ENCODE measurements at regions not wholly inside any gene's neighbourhood (a gene's known extent, or its start where the extent isn't known, plus 50 kb on each side); places are given as distances from the start of the nearest gene placed in this dataset.
A peak's percentile ranks its signal among the peaks of the same experiment; 100 is the strongest.

DNA sequence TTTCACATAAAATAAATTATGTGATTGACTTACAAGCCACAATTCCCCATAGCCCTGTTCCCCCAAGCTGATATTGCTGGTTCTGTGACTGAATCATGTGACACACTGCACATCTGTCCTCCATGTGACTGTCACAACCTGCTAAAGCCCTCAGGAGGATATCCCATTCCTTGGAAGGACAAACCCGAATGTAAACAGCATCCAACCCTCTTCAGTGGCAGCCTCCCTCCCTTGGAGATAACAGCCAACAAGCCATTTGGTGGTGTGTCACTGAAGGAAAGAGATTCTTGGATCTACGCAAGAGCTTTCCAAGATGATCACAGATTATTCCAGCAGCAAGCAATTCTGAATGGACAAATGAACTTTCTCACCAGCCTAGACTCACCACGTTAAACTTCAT is 153.9 kb upstream of the TIAM1 start:
- no peak for DNase-seq

- no peak for DNase-seq
Measured at GRCh38 chr21:31493350-31493880, 149.4 kb upstream of the TIAM1 start.

DNA sequence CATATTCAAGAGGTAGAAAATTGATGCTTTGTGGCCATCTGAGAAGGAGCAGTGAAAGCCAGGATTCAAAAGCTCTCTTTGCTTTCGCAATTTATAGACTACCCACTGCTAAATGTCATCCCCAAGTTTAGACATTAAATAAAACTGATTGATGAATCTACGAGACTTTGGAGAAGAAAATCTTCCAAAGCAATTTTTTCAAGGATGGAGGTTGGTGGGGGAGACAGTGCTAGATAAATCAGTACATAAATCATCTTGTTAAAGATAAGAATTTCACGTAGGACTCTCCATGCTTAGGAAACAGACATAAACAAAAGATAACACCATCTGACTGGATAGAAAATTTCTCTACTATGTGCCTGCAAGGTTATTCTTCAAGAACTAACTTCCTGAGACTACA is 147.6 kb upstream of the TIAM1 start:
- DNase-seq = no peak

DNA sequence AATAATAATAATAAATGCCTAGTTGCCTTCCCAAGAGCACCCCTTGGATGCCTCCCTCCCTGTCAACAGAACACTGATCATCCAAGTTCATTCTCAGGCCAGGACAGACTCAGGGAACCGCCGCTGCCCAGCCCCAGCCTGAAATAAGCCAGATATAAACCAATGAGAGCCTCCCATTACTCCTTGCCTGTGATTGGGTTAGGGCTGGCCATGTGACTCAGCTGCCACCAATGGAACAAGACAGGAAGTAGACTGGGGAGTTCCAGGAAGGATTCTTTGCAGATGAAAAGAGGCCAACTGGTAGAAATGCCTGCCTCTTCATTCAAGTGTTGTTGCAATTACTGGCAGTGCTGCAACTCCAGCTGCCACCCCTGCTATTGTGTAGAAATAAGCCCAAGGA is 146.4 kb upstream of the TIAM1 start:
- no peak for DNase-seq

DNA sequence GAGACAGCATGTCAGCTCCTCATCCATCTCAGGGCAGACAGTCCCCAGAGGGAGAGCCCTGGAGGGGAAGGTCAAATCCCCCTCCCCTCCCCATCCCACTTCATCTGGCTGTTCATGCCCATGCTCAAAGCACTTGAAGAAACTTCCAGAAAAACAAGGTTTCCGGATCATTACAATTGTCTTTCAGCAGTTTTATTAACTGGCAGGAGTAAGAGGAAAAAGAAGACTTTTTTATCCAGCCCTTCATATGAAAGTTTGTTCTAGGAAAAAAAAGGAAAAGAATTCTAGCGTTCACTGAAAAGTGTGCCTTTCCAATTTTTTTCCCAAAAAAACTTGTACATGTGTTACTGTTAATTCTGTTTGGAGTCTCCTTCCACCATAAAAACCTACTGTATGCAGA is 145.7 kb upstream of the TIAM1 start:
- no peak for DNase-seq

DNA sequence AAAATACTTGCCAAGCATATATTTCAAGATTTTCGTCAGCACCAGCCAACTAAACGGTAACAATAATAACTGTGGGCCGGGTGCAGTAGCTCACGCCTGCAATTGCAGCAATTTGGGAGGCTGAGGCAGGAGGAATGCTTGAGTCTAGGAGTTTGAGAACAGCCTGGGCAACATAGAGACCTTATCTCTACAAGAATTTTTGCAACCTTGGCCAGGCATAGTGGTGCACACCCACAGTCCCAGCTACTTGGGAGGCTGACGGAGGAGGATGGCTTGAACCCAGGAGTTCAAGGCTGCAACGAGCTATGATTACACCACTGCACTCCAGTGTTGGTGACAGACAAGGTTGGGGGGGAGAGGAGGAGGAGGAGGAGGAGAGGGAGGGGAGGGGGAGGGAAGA is 145.0 kb upstream of the TIAM1 start:
- no peak for DNase-seq

GRCh38 chr21:31484219-31484618 is 140.2 kb upstream of the TIAM1 start:
- DNase-seq = no peak

GRCh38 chr21:31483146-31483545 is 139.1 kb upstream of the TIAM1 start:
- no peak for DNase-seq

GRCh38 chr21:31482460-31482859 is 138.4 kb upstream of the TIAM1 start:
- no peak for DNase-seq

DNA sequence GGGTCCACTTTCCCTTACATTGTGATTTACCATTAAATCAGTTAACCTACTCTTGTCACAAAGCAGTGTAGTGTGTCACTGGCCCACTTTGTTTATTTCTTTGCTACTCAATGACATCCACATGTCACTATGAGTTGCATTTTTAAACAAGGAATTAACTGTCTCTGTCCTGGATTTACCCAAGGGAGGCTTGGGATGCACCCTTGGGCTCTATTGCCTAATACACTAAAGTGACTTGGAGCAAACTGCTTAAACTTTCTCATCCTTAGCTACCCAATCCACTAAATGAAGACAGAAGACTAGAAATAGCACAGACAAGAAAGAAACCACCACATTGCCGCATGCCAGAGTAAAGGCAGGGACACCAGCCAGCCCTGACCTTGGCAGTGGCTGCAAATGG is 136.2 kb upstream of the TIAM1 start:
- DNase-seq = no peak

DNA sequence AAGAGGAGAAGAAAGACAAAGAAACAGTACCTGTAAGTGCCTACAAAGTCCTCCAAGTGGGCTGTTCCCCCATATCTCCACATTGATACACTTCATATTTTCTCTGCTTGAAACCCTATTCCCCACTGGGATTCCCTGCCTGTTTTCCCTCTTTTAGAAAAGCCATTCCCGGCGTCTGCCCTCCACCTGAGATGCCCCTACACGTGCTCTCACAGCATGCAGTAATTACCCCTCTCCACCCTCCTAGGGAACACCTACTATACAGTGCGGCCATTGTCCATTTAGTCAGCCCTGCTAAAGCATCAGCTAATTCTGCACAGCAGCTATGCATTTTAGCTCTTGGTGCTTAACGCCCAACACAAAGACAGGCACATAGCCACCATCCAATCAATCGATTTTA is 135.7 kb upstream of the TIAM1 start:
- no peak for DNase-seq

GRCh38 chr21:31479222-31479621 is 135.2 kb upstream of the TIAM1 start:
- DNase-seq = no peak

DNA sequence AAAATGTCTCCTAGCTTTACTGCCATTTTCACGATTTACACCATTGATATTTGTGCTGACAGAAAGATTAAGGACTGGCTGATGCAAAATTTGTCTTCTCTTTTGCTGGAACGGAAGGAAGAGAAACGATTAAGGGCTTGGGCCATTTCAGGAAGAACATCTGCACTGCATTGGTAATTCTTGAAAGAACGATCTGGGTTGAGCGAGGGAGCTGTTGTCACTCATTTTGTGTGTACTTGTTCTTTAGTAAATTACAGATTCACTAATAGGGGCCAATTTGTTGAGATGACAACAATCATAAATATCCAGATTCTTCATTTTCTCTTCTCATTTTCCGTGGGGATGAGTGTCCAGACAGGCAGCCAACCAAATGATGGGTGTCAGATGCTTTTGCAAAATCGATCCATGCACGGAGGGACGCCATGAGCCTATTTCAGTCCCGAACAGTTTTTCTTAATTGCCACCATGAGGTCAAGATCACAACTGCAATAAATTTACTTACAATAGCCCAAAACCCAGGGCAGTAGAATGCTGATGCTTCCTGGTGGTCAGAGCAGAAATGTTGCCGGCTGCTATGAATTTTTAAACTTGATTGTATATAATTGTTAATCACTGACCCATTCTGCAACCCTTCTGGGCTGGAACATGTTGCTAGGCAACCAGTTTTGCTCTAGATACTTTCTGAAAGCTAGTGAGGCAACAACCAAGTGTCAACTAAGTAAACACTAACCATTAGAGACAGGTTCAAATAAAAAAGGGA is 132.4 kb upstream of the TIAM1 start:
- DNase-seq = no peak

GRCh38 chr21:31475223-31475622 is 131.2 kb upstream of the TIAM1 start:
- no peak for DNase-seq

DNA sequence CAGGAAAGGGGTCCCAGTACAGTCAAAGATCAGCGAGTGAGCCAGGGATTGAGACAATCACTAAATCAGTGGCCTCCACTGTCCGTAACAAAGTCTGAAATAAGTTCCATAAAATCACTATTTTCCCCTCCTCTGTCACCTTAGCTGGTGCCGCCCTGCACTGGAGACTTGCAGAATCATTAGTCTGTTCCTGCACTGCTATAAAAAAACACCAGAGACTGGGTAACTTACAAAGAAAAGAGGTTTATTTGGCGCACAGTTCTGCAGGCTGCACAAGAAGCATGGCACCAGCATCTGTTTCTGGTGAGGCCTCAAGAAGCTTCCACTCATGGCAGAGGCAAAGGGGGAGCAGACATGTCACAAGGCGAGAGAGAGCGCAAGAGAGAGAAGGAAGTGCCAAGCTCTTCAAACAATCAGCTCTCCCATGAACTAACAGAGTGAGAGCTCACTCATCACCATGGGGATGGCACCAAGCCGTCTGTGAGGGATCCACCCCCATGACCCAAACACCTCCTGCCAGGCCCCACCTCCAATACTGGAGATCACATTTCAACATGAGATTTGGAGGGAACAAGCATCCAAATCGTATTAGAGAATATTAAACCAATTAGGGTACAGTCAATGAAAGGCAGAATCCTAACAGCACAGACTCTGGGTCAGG is 129.8 kb upstream of the TIAM1 start:
- DNase-seq = no peak

- DNase-seq = no peak
Measured at GRCh38 chr21:31471865-31472264, 127.8 kb upstream of the TIAM1 start.

DNA sequence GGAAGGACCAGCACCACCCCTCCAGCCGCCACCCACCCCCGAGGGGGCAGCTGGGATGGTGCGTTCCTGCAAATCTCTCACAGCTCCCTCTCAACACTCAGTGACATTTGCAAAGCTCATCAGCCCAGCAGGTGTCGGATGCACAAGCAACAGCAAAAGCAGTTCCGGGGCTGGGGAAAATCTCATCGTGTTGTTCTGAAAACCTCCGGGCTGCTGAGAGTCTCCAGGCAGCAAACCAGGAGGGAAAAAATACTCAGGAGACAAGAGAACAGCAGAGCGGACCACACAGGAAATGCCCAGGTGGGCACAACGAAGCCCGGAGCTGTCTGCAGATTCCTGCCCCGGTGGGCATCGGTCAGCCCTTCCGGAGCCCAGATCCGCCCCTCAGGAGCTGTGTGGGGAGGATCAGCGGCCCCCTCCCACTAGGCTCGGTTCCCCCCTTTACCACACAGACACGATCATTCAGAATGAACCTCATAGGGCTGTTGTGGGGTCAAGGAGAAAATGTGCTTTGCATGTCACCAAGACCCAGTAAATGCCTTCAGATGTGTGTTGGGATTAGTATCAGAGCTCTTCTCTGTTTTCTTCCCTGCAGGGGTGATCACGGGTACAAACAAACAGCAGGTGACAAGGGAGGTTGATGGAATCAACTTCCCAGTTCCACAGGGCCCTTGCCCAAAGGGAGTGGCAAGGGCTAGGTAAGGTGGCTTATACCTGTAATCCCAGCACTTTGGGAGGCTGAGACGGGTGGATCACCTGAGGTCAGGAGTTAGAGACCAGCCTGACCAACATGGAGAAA is 127.0 kb upstream of the TIAM1 start:
- DNase-seq = no peak

- no peak for DNase-seq
Measured at GRCh38 chr21:31460980-31461379, 116.9 kb upstream of the TIAM1 start.

DNA sequence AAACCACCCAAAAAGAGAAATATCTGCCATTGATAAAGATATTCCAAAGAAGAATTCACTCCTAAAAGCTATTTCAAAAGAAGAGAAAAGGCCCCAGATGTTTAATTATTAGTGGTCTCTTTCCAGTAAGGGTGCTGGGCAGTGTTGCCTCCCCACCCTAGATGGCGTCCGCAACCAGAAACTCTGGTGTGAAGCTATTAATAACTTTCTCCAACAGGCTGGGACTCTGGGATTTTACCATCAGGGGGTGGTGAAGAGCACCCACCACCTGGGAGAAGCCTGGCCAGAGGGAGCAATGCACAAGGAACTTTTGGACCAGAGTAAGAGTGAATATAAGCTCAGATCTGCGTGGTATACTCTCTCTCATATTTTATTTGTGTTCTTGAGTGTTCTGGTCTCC is 115.4 kb upstream of the TIAM1 start:
- DNase-seq = no peak

DNA sequence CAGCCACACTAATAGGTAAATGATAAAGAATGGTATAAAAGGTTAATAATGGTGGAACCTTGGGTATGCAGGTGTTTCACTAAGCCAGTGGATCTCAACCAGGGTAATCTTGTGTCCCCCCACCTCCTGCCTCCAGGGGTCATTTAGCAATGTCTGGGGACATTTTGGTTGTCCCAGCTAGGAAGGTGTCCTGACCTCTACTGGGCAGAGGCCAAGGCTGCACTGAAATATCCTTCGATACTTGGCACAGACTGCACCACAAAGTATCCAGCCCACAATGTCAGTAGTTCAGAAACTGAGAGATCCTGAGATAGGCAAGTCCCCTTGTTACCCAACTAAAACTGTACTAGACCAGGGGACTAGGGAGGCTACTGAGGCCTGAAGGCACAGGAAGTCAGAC is 113.6 kb upstream of the TIAM1 start:
- peak; percentile 32 to 43 for DNase-seq

DNA sequence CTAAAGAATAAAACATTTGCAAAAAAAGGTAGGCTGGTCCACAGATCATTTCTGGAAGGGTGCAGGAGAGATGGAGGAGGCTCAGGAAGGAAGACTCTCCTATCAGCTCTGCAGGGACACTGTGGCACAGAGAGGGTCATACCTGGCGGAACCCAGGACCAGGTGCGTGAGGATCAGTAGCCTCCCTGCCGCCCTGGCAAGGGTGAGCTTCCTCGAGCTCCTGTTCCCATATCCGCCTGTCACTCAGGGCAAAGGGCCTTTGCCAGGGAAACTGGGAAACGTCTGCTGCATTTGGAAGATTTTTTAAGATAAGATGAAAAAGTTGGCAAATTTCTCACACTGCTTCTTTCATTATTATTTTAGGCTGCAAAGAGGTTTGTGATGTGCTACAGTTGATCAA is 112.1 kb upstream of the TIAM1 start:
- DNase-seq = no peak

GRCh38 chr21:31455506-31455905 is 111.4 kb upstream of the TIAM1 start:
- no peak for DNase-seq

DNA sequence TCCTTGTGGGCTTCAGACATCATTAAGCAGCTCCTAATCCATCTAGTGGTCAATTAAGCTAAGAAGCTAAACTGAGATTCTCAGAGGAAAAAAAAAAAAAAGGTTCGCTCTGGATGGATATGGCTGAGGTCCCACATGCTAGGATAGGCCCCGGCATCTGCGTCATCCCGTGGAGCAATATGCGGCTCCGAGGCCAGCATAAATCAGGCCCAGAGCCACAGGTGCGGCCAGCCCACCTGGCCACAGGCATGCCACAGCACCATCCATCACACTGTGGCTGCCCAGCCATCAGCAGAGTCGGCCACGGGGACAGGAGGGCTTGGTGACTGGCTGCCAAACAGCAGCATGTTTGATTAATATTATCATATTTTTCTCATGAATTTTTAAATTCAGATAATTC is 106.9 kb upstream of the TIAM1 start:
- no peak for DNase-seq
